Keratinocyte (primary cell): ENCODE measurements at regions not wholly inside any gene's neighbourhood (a gene's known extent, or its start where the extent isn't known, plus 50 kb on each side); places are given as distances from the start of the nearest gene placed in this dataset.

Experiments used
- CTCF ChIP-seq, 3 experiments: IDR thresholded peaks in 1 of 3; conservative IDR thresholded peaks in 1 of 3; optimal IDR thresholded peaks in 1 of 3; 2 replicates in 2 of 3; 3 replicates in 1 of 3; pipeline versions ENCODE3 to v1.5.1; 2011; ENCODE audit warnings: low read length in 3 of 3, mild to moderate bottlenecking in 3 of 3, moderate library complexity in 2 of 3, control low read depth in 1 of 3, inconsistent platforms in 1 of 3; ENCODE audit not compliant: insufficient read depth in 2 of 3; ENCODE audit errors: extremely low read depth in 1 of 3
- EZH2 ChIP-seq: IDR thresholded peaks from one replicate; pipeline ENCODE4 v1.6.1; 2012; ENCODE audit warnings: inconsistent platforms, mild to moderate bottlenecking, low read length, moderate library complexity

DNA sequence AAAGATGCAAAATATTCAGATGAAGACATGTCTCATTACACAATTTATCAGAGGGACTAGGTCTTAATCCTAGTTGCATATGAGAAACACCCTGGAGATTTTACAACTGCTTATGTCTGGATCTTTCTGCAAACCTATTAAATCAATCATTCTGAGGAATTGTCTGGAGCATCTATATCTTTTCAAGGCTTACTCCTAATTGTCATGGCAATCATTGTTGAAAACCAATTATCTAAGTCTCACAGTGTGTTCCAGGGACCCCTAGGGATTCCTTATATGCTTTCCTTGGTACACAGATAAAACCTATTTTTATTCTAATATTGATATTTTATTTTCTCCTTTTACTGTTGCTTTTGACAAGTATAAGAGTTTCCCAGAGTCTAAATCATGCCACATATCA lies 696.9 kb upstream of the EYS start:
- no peak for TF ChIP-seq CTCF (optimal IDR thresholded peaks at IDR 0.05 in 1 of 3, IDR thresholded peaks at IDR 0.05 in 1 of 3, conservative IDR thresholded peaks at IDR 0.05 in 1 of 3; ENCODE audit: extremely low read depth in 1 of 3, insufficient read depth in 2 of 3, low read length in 3 of 3)
- TF ChIP-seq EZH2: no peak
